Gastroesophageal sphincter (tissue), 4 donors: ENCODE measurements at regions not wholly inside any gene's neighbourhood (a gene's known extent, or its start where the extent isn't known, plus 50 kb on each side); places are given as distances from the start of the nearest gene placed in this dataset.

ENCODE experiments used
- ATAC-seq: fragments of 150-250 bp; one replicate; pipeline ENCODE4 v1.9.1; 2016; ENCODE audit warnings: mild to moderate bottlenecking, moderate library complexity
- H3K27ac ChIP-seq, 4 donors: fragments of 200-600 bp; sonication (generic) in 3 of 4; 1 replicate in 3 of 4; 2 replicates in 1 of 4; pipeline ENCODE4 v1.5.1; 2016 to 2019
- H3K27me3 ChIP-seq: fragments of 200-600 bp; sonication (generic); one replicate; pipeline ENCODE4 v1.5.1; 2019
- H3K36me3 ChIP-seq, 2 donors: fragments of 200-600 bp; sonication (generic); one replicate each; pipeline ENCODE4 v1.5.1; 2019; ENCODE audit warnings: control low read depth in 1 of 2
- H3K4me1 ChIP-seq, 3 donors: fragments of 200-600 bp; sonication (generic); 1 replicate in 2 of 3; 2 replicates in 1 of 3; pipeline ENCODE4 v1.5.1; 2016 to 2019; ENCODE audit warnings: control low read depth in 2 of 3
- H3K4me3 ChIP-seq, 2 donors: fragments of 200-600 bp; sonication (generic); one replicate each; pipeline ENCODE4 v1.5.1; 2019; ENCODE audit warnings: mild to moderate bottlenecking in 1 of 2, moderate library complexity in 1 of 2
- H3K9me3 ChIP-seq, 3 donors: fragments of 200-600 bp; sonication (generic); one replicate each; pipeline ENCODE4 v1.5.1; 2017 to 2019; ENCODE audit warnings: control low read depth in 2 of 3
- CTCF ChIP-seq, 4 experiments: fragments of 200-600 bp in 2 of 4; fragments of 450-650 bp in 2 of 4; sonication (generic) in 1 of 4; IDR thresholded peaks; one replicate each; pipeline ENCODE4 v1.5.1; 2017 to 2019; ENCODE audit warnings: antibody characterized with exemption in 4 of 4, mild to moderate bottlenecking in 2 of 4, moderate library complexity in 2 of 4
- EP300 ChIP-seq: sonication (generic); formaldehyde crosslinking; IDR thresholded peaks from one replicate; pipeline ENCODE4 v1.6.1; 2017; ENCODE audit warnings: antibody characterized with exemption, mild to moderate bottlenecking
- POLR2A ChIP-seq, 2 donors: fragments of 450-650 bp; IDR thresholded peaks; one replicate each; pipeline ENCODE4 v1.6.1; 2017; ENCODE audit warnings: antibody characterized with exemption in 2 of 2, mild to moderate bottlenecking in 2 of 2, moderate library complexity in 1 of 2
- POLR2AphosphoS5 ChIP-seq: sonication (generic); formaldehyde crosslinking; IDR thresholded peaks from one replicate; pipeline ENCODE4 v1.6.1; 2017; ENCODE audit warnings: antibody characterized with exemption
- WGBS, 2 donors: methylation state at CpG; one replicate each; pipeline ENCODE4 v1.1.5; 2018; ENCODE audit warnings: low coverage in 1 of 2; 5-methylcytosine and 5-hydroxymethylcytosine counted together

GRCh38 chr18:25704494-25704893 is 352.5 kb upstream of the ZNF521 start:
- no peak overlapping the region for H3K27ac ChIP-seq
- no peak for ATAC-seq
- no peaks in the 10 kb centered on the region for H3K36me3 ChIP-seq
- 65 to 77% methylated on average over 3 to 7 of the region's 10 CpGs for WGBS, 2 donors
- H3K4me3 ChIP-seq, result no peak overlapping the region
- no peak for TF ChIP-seq POLR2A (IDR thresholded peaks at IDR 0.05)
- TF ChIP-seq POLR2AphosphoS5, result no peak
- TF ChIP-seq CTCF (IDR thresholded peaks at IDR 0.05), result no peak
- TF ChIP-seq EP300, result no peak
- no peaks in the 10 kb centered on the region for H3K27me3 ChIP-seq
- no peaks in the 10 kb centered on the region for H3K4me1 ChIP-seq
- H3K9me3 ChIP-seq, result no peaks in the 10 kb centered on the region

GRCh38 chr18:25704071-25704470 is 352.1 kb upstream of the ZNF521 start:
- Histone ChIP-seq H3K4me3 (no peak overlapping the region), H3K36me3 (no peaks in the 10 kb centered on the region), H3K27me3 (no peaks in the 10 kb centered on the region), H3K9me3 (no peaks in the 10 kb centered on the region), H3K27ac (no peak overlapping the region), H3K4me1 (no peaks in the 10 kb centered on the region)
- 59 to 91% methylated on average over 3 to 6 of the region's 6 CpGs for WGBS, 2 donors
- no peak for ATAC-seq
- TF ChIP-seq POLR2A (IDR thresholded peaks at IDR 0.05) (no peak), CTCF (IDR thresholded peaks at IDR 0.05) (no peak), POLR2AphosphoS5 (no peak), EP300 (no peak)

DNA sequence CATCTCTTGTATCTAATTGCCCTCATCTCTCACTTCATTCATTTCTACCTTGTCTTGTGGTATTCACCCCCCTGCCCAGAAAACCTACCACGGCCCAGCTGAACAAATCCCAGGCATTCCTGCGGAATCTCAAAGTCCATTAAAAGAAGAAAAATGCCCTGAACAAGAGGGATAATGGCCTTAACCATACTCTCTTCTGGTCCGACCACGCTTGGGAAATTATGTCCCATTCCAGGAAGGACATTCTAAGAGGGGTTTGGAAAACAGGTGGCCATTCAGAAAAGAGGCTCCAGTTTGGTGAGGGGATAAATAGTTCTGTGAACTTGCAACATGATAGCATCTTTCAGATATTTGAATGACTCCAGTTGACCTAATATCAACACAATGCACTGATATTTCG is 349.9 kb upstream of the ZNF521 start:
- no peaks in the 10 kb centered on the region for H3K4me1 ChIP-seq
- H3K4me3 ChIP-seq, result no peak overlapping the region
- WGBS, 2 donors, result 88 to 90% methylated on average over 4 to 5 of the region's 5 CpGs
- H3K36me3 ChIP-seq, result no peaks in the 10 kb centered on the region
- no peaks in the 10 kb centered on the region for H3K9me3 ChIP-seq
- no peaks in the 10 kb centered on the region for H3K27me3 ChIP-seq
- TF ChIP-seq POLR2AphosphoS5, result no peak
- no peak for TF ChIP-seq CTCF (IDR thresholded peaks at IDR 0.05)
- no peak for TF ChIP-seq POLR2A (IDR thresholded peaks at IDR 0.05)
- TF ChIP-seq EP300, result no peak
- no peak overlapping the region for H3K27ac ChIP-seq
- no peak for ATAC-seq

DNA sequence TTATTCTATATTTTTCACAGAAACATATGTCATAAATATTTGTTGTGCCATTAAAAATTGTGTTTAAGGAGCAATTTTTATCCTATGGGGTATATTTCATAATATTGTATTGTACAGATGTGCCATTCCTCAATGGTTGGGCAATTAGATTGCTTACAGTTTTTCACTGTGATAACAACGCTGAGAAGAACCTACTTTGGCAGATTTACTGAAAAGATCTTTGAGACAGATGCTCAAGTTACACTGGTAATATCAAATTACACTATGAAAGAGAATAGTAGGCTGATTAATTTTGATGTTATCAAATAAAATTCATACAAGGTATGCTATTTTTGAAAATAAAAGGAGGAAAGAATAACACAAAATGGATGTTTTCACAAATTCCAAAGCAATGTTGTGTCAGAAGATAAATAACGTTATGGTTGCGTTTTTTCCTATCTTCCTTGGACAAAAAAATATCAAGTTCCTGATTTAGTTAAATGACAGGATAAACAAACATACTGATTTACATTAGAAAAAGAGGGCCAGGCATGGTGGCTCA is 335.1 kb upstream of the ZNF521 start:
- no peak for ATAC-seq
- no peaks in the 10 kb centered on the region for H3K27me3 ChIP-seq
- 53 to 68% methylated on average over 3 of the region's 3 CpGs for WGBS, 2 donors
- H3K9me3 ChIP-seq, result no peaks in the 10 kb centered on the region
- TF ChIP-seq CTCF (IDR thresholded peaks at IDR 0.05) (no peak), POLR2A (IDR thresholded peaks at IDR 0.05) (no peak), POLR2AphosphoS5 (no peak), EP300 (no peak)
- no peak overlapping the region for H3K4me3 ChIP-seq
- no peaks in the 10 kb centered on the region for H3K36me3 ChIP-seq
- no peaks in the 10 kb centered on the region for H3K4me1 ChIP-seq
- no peak overlapping the region for H3K27ac ChIP-seq

- H3K9me3 ChIP-seq, result no peaks in the 10 kb centered on the region
- WGBS, 2 donors, result 73% methylated on average over 4 of the region's 4 CpGs; no CpG with 5 or more reads in 1 of the 2 donors
- H3K36me3 ChIP-seq, result no peaks in the 10 kb centered on the region
- no peak overlapping the region for H3K4me3 ChIP-seq
- no peak for ATAC-seq
- no peaks in the 10 kb centered on the region for H3K4me1 ChIP-seq
- TF ChIP-seq CTCF (IDR thresholded peaks at IDR 0.05) (no peak), EP300 (no peak), POLR2A (IDR thresholded peaks at IDR 0.05) (no peak), POLR2AphosphoS5 (no peak)
- no peak overlapping the region for H3K27ac ChIP-seq
- no peaks in the 10 kb centered on the region for H3K27me3 ChIP-seq
Observed at GRCh38 chr18:25685088-25685487, 333.1 kb upstream of the ZNF521 start.
